GM10266 (cell line): ENCODE measurements at regions not wholly inside any gene's neighbourhood (a gene's known extent, or its start where the extent isn't known, plus 50 kb on each side); places are given as distances from the start of the nearest gene placed in this dataset.

Experiments used
- DNase-seq: peaks from one replicate; pipeline ENCODE4 v3.0.0; 2012; ENCODE audit errors: extremely low spot score
- CTCF ChIP-seq: IDR thresholded peaks from 2 replicates; pipeline ENCODE4 v1.5.1; 2012; ENCODE audit warnings: mild to moderate bottlenecking, low read depth; ENCODE audit not compliant: control insufficient read depth, insufficient read depth; ENCODE audit errors: missing control alignments

DNA sequence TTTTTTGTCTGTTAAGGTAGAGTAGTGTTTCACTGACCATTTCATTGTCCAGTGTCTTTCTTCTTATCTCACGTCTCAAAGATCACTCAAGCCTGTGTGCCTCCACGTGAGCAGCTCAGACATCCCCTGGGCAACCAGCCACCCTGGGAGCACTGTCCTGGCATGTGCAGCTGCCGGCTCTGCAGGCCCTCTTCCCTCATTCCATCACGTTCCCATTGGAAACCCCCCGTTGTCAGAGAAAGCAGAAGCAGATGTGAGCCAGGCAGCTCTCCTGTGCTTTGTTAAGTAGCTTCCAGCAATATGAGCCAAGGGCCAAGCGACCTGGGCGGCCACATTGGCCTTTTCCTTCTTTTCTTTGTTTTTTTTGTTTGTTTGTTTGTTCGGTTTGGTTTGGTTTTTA is 233.2 kb upstream of the SYNDIG1 start:
- no peak for DNase-seq
- TF ChIP-seq CTCF, result no peak

GRCh38 chr20:24235296-24236175 is 233.9 kb upstream of the SYNDIG1 start:
- DNase-seq, result no peak
- no peak for TF ChIP-seq CTCF

- no peak for DNase-seq
- no peak for TF ChIP-seq CTCF
Measured at GRCh38 chr20:24227600-24227999, 239.0 kb upstream of the GGTLC1 start.

DNA sequence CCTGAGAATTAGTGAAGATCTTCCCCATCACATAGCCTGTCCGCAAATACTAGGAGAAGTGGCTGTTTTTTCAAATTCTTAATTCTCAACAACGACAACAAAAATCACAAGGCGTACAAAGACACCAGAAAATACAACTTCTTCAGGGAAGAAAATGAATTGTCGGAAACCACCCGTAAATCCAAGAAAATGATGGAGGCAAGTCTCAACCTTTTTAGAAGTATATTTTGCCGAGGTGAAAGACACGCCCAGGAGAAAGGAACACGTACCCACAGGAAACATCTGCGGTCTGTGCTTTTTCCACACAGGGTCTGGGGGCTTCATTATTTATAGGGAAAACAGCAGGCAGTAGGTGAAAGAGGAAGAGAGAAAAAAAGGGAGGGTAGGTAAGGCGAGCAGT is 223.9 kb upstream of the GGTLC1 start:
- DNase-seq, result no peak

GRCh38 chr20:24211972-24212371 is 223.4 kb upstream of the GGTLC1 start:
- DNase-seq, result no peak
- TF ChIP-seq CTCF, result no peak

More for the DNA sequence above, 223.9 kb upstream of the GGTLC1 start:
- no peak for TF ChIP-seq CTCF

DNA sequence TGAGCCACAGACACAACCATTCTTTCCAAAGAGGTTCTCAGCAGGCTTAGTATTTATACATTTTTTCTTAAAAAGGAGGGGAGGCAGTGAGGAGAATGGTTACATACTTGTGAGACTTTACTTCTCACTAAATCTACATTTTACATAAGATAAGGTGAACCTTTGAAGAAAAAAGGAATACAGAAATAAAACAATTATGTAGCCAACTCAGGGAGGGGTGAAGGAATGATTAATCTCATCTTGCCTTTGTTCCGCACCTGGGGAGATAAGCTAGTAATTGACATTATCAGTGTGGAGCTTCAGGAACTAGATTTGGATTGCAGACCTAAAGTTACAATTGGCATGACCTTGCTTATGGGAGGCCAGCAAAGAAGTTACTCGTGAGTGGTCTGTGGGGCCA is 221.8 kb upstream of the GGTLC1 start:
- DNase-seq, result no peak
- no peak for TF ChIP-seq CTCF

GRCh38 chr20:24208652-24209051 is 220.1 kb upstream of the GGTLC1 start:
- no peak for DNase-seq

More at GRCh38 chr20:24208652-24209051, 220.1 kb upstream of the GGTLC1 start:
- no peak for TF ChIP-seq CTCF
